Transverse colon (tissue), 4 donors: ENCODE measurements at regions not wholly inside any gene's neighbourhood (a gene's known extent, or its start where the extent isn't known, plus 50 kb on each side); places are given as distances from the start of the nearest gene placed in this dataset.

Experiments used
- CTCF ChIP-seq, 5 experiments: fragments of 200-600 bp in 3 of 5; fragments of 450-650 bp in 2 of 5; sonication (generic) in 3 of 5; IDR thresholded peaks; 1 replicate in 2 of 5; 2 replicates in 3 of 5; pipeline ENCODE4 v1.5.1; 2016 to 2017; ENCODE audit warnings: antibody characterized with exemption in 5 of 5, inconsistent platforms in 3 of 5, mild to moderate bottlenecking in 2 of 5, moderate library complexity in 1 of 5
- EP300 ChIP-seq: sonication (generic); formaldehyde crosslinking; IDR thresholded peaks from one replicate; pipeline ENCODE4 v1.6.1; 2017; ENCODE audit warnings: antibody characterized with exemption, low read depth
- POLR2A ChIP-seq: fragments of 450-650 bp; IDR thresholded peaks from one replicate; pipeline ENCODE4 v1.6.1; 2016; ENCODE audit warnings: antibody characterized with exemption, mild to moderate bottlenecking, moderate library complexity
- POLR2AphosphoS5 ChIP-seq, 3 donors: sonication (generic); formaldehyde crosslinking; IDR thresholded peaks; one replicate each; pipeline ENCODE4 v1.6.1; 2016; ENCODE audit warnings: antibody characterized with exemption in 3 of 3

- TF ChIP-seq POLR2AphosphoS5 (IDR thresholded peaks at IDR 0.05) (no peak), EP300 (no peak), POLR2A (no peak), CTCF (IDR thresholded peaks at IDR 0.05) (no peak)
Observed at GRCh38 chr3:43854916-43855315, 164.2 kb downstream of the ABHD5 start.
